HepG2 (cell line): ENCODE measurements at regions not wholly inside any gene's neighbourhood (a gene's known extent, or its start where the extent isn't known, plus 50 kb on each side); places are given as distances from the start of the nearest gene placed in this dataset.

Source experiments
- EZH2 ChIP-seq: conservative IDR thresholded peaks from 2 replicates; pipeline ENCODE4 v1.6.1; 2012; ENCODE audit warnings: mild to moderate bottlenecking, low read depth, low read length, moderate library complexity
- POLR2AphosphoS5 ChIP-seq: IDR thresholded peaks from 2 replicates; pipeline ENCODE4 v1.6.1; 2012; ENCODE audit warnings: low read depth, low read length
- PRPF4 ChIP-seq: fragments of 200-400 bp; formaldehyde crosslinking; IDR thresholded peaks from 2 replicates; pipeline ENCODE4 v1.6.1; 2016; ENCODE audit warnings: low read length, low read depth; ENCODE audit not compliant: poor library complexity, severe bottlenecking
- ZNF660 ChIP-seq: sonication (generic); formaldehyde crosslinking; IDR thresholded peaks from 2 replicates; pipeline ENCODE4 v1.5.1; 2020; ENCODE audit warnings: mild to moderate bottlenecking, low read depth, missing genetic modification reagents, borderline replicate concordance
- ZSCAN29 ChIP-seq: sonication (generic); formaldehyde crosslinking; conservative IDR thresholded peaks from 2 replicates; pipeline ENCODE4 v1.4.0; 2020; ENCODE audit warnings: mild to moderate bottlenecking, missing genetic modification reagents
- TF ChIP-seq, protein P1 (sequence below): sonication (generic); formaldehyde crosslinking; IDR thresholded peaks from 2 replicates; pipeline ENCODE4 v1.5.0; 2020; ENCODE audit warnings: mild to moderate bottlenecking, missing genetic modification reagents, moderate library complexity

DNA sequence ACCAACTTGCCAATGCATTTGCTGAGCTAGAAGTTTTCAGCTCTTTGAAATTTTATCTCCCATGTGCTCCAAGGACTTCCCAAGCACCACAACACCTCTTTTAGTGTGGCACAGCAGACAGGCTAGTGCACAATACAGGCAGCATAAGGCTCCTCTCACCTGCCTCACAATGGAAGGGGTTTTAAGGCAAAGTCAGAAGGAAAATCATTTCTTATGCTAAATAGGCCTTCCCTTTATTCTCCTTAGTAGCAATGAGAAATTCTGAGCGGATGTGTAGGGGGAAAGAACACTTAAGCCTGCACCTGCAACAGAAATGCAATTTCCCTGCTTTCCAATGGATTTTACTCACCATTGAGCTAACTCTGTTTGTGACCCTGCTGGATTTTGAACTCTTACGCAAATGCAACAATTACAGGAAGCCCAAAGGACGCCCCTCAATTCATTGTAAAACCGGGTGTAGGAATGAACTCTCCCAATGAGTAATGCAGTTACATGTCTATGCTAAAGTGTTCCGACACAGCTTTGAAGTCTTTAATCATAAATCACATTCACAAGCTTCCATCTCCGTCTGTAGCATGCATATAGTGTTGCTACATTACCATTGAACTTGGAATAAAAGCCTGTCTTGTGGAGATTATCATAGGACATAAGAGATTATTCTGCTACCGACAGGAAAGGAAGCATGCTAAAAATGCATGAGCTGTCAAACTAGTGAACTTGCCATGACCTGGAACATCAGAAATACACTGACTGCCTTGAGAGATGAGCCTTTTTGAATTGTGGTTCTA is 1084.9 kb downstream of the RPA4 start:
- TF ChIP-seq ZSCAN29 (CRISPR knock-in tag) (no peak), ZNF660 (CRISPR knock-in tag) (no peak), PRPF4 (no peak), EZH2 (no peak), POLR2AphosphoS5 (no peak)
- TF ChIP-seq, protein P1, sequence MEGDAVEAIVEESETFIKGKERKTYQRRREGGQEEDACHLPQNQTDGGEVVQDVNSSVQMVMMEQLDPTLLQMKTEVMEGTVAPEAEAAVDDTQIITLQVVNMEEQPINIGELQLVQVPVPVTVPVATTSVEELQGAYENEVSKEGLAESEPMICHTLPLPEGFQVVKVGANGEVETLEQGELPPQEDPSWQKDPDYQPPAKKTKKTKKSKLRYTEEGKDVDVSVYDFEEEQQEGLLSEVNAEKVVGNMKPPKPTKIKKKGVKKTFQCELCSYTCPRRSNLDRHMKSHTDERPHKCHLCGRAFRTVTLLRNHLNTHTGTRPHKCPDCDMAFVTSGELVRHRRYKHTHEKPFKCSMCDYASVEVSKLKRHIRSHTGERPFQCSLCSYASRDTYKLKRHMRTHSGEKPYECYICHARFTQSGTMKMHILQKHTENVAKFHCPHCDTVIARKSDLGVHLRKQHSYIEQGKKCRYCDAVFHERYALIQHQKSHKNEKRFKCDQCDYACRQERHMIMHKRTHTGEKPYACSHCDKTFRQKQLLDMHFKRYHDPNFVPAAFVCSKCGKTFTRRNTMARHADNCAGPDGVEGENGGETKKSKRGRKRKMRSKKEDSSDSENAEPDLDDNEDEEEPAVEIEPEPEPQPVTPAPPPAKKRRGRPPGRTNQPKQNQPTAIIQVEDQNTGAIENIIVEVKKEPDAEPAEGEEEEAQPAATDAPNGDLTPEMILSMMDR = no peak
